HepG2 (cell line): ENCODE measurements at regions not wholly inside any gene's neighbourhood (a gene's known extent, or its start where the extent isn't known, plus 50 kb on each side); places are given as distances from the start of the nearest gene placed in this dataset.

Experiments
- CEBPB ChIP-seq: IDR thresholded peaks from 2 replicates; pipeline ENCODE4 v1.6.1; 2011; ENCODE audit warnings: low read depth, low read length, improper control_type of control experiment, borderline replicate concordance
- ELK4 ChIP-seq: sonication (generic); formaldehyde crosslinking; IDR thresholded peaks from 2 replicates; pipeline ENCODE4 v1.9.0; 2021; ENCODE audit warnings: missing genetic modification reagents, borderline replicate concordance
- IKZF1 ChIP-seq: fragments of 450-650 bp; IDR thresholded peaks from 2 replicates; pipeline ENCODE4 v1.7.1; 2016
- NFE2L1 ChIP-seq: sonication (generic); formaldehyde crosslinking; IDR thresholded peaks from 2 replicates; pipeline ENCODE4 v1.4.0; 2020; ENCODE audit warnings: missing genetic modification reagents, mild to moderate bottlenecking, borderline replicate concordance
- POLR2A ChIP-seq, 2 experiments: IDR thresholded peaks; 2 replicates each; pipeline ENCODE4 v1.6.1; 2011; ENCODE audit warnings: low read depth in 2 of 2, low read length in 2 of 2, mild to moderate bottlenecking in 1 of 2, moderate library complexity in 1 of 2; ENCODE audit not compliant: insufficient read depth in 1 of 2
- POLR2AphosphoS2 ChIP-seq: IDR thresholded peaks from 2 replicates; pipeline ENCODE4 v1.6.1; 2011; ENCODE audit warnings: low read depth, low read length, improper control_type of control experiment
- RBM22 ChIP-seq: fragments of 200-400 bp; formaldehyde crosslinking; optimal IDR thresholded peaks from 2 replicates; pipeline ENCODE3; 2017; ENCODE audit warnings: mild to moderate bottlenecking, low read length, moderate library complexity
- SMC3 ChIP-seq: IDR thresholded peaks from 2 replicates; pipeline ENCODE4 v1.6.1; 2011; ENCODE audit warnings: low read length, improper control_type of control experiment
- ZFX ChIP-seq: sonication (generic); formaldehyde crosslinking; IDR thresholded peaks from 2 replicates; pipeline ENCODE4 v1.4.0; 2020; ENCODE audit warnings: mild to moderate bottlenecking, low read depth, missing genetic modification reagents, moderate library complexity
- ZNF292 ChIP-seq: sonication (generic); formaldehyde crosslinking; IDR thresholded peaks from 2 replicates; pipeline ENCODE4 v1.8.1; 2022; ENCODE audit warnings: mild to moderate bottlenecking, low read depth, missing genetic modification reagents, borderline replicate concordance
- TF ChIP-seq, protein P1 (sequence below): sonication (generic); formaldehyde crosslinking; IDR thresholded peaks from 2 replicates; pipeline ENCODE4 v1.5.0; 2020; ENCODE audit warnings: missing genetic modification reagents
- TF ChIP-seq, protein P2 (sequence below): sonication (generic); formaldehyde crosslinking; IDR thresholded peaks from 2 replicates; pipeline ENCODE4 v1.5.0; 2020; ENCODE audit warnings: mild to moderate bottlenecking, missing genetic modification reagents, moderate library complexity

DNA sequence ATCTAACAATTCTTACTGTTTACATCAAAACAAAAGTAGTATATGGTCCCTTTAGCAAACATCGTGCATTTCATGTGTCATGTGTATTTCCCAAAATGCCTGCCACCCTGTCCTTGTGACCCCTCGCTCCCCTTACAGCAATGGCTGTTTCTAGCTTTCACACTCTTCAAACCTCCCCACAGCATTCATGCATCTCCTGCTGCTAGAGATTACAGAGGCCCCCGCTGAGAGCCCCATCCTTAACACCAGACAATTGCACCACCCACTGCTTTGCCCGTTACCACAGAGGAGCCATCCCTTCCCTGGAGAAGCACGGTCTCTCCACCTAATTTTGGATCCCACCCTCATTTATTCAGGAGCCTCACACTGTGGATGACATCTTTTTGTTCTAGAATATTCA, 149.7 kb upstream of the IRX4 start:
- TF ChIP-seq RBM22 (no peak), IKZF1 (no peak), CEBPB (no peak), ELK4 (no peak), SMC3 (no peak), NFE2L1 (CRISPR knock-in tag) (no peak), ZNF292 (CRISPR knock-in tag) (no peak), ZFX (no peak), POLR2AphosphoS2 (no peak), POLR2A (IDR thresholded peaks at IDR 0.05; ENCODE audit: insufficient read depth in 1 of 2, low read depth in 2 of 2, low read length in 2 of 2) (no peak)
- TF ChIP-seq, protein P1, sequence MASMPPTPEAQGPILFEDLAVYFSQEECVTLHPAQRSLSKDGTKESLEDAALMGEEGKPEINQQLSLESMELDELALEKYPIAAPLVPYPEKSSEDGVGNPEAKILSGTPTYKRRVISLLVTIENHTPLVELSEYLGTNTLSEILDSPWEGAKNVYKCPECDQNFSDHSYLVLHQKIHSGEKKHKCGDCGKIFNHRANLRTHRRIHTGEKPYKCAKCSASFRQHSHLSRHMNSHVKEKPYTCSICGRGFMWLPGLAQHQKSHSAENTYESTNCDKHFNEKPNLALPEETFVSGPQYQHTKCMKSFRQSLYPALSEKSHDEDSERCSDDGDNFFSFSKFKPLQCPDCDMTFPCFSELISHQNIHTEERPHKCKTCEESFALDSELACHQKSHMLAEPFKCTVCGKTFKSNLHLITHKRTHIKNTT (CRISPR knock-in tag) = no peak
- TF ChIP-seq, protein P2, sequence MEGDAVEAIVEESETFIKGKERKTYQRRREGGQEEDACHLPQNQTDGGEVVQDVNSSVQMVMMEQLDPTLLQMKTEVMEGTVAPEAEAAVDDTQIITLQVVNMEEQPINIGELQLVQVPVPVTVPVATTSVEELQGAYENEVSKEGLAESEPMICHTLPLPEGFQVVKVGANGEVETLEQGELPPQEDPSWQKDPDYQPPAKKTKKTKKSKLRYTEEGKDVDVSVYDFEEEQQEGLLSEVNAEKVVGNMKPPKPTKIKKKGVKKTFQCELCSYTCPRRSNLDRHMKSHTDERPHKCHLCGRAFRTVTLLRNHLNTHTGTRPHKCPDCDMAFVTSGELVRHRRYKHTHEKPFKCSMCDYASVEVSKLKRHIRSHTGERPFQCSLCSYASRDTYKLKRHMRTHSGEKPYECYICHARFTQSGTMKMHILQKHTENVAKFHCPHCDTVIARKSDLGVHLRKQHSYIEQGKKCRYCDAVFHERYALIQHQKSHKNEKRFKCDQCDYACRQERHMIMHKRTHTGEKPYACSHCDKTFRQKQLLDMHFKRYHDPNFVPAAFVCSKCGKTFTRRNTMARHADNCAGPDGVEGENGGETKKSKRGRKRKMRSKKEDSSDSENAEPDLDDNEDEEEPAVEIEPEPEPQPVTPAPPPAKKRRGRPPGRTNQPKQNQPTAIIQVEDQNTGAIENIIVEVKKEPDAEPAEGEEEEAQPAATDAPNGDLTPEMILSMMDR (CRISPR knock-in tag) = no peak
